HEK293T (cell line): ENCODE measurements at regions not wholly inside any gene's neighbourhood (a gene's known extent, or its start where the extent isn't known, plus 50 kb on each side); places are given as distances from the start of the nearest gene placed in this dataset.

Experiments used
- ARNT ChIP-seq: fragments of 450-650 bp; IDR thresholded peaks from 2 replicates; pipeline ENCODE4 v1.6.1; 2017; ENCODE audit warnings: mild to moderate bottlenecking
- BHLHE40 ChIP-seq: fragments of 450-650 bp; IDR thresholded peaks from 2 replicates; pipeline ENCODE4 v1.6.1; 2016; ENCODE audit warnings: mild to moderate bottlenecking, moderate library complexity, borderline replicate concordance
- CTBP1 ChIP-seq: fragments of 450-650 bp; IDR thresholded peaks from 2 replicates; pipeline ENCODE4 v1.6.1; 2016; ENCODE audit warnings: borderline replicate concordance
- ELF4 ChIP-seq: fragments of 450-650 bp; IDR thresholded peaks from 2 replicates; pipeline ENCODE4 v1.6.1; 2017; ENCODE audit warnings: antibody characterized with exemption
- FOXA1 ChIP-seq: fragments of 450-650 bp; IDR thresholded peaks from 2 replicates; pipeline ENCODE4 v1.6.1; 2016; ENCODE audit warnings: mild to moderate bottlenecking
- FOXK2 ChIP-seq: fragments of 450-650 bp; IDR thresholded peaks from 2 replicates; pipeline ENCODE4 v1.6.1; 2016; ENCODE audit warnings: mild to moderate bottlenecking
- FOXM1 ChIP-seq: fragments of 450-650 bp; IDR thresholded peaks from 2 replicates; pipeline ENCODE4 v1.6.1; 2017; ENCODE audit warnings: mild to moderate bottlenecking, borderline replicate concordance
- LEF1 ChIP-seq: fragments of 450-650 bp; IDR thresholded peaks from 2 replicates; pipeline ENCODE4 v1.6.1; 2017; ENCODE audit warnings: mild to moderate bottlenecking, borderline replicate concordance
- NFRKB ChIP-seq: fragments of 450-650 bp; IDR thresholded peaks from 2 replicates; pipeline ENCODE4 v1.6.1; 2016; ENCODE audit warnings: mild to moderate bottlenecking, moderate library complexity
- SP1 ChIP-seq: fragments of 450-650 bp; IDR thresholded peaks from 2 replicates; pipeline ENCODE4 v1.6.1; 2017
- SUZ12 ChIP-seq: fragments of 450-650 bp; IDR thresholded peaks from 2 replicates; pipeline ENCODE4 v1.6.1; 2016; ENCODE audit warnings: mild to moderate bottlenecking
- TARDBP ChIP-seq: fragments of 450-650 bp; IDR thresholded peaks from 2 replicates; pipeline ENCODE4 v1.6.1; 2016
- ZNF384 ChIP-seq: fragments of 450-650 bp; IDR thresholded peaks from 2 replicates; pipeline ENCODE4 v1.6.1; 2016

GRCh38 chr15:98150536-98150935 is 190.0 kb downstream of the ARRDC4 start:
- no peak for TF ChIP-seq FOXM1
- TF ChIP-seq SP1 = no peak
- TF ChIP-seq ARNT = no peak
- TF ChIP-seq ELF4 = no peak
- TF ChIP-seq FOXK2 = no peak
- no peak for TF ChIP-seq NFRKB
- no peak for TF ChIP-seq ZNF384
- TF ChIP-seq LEF1 = no peak
- no peak for TF ChIP-seq BHLHE40
- no peak for TF ChIP-seq FOXA1
- TF ChIP-seq SUZ12 = no peak
- TF ChIP-seq TARDBP = no peak
- TF ChIP-seq CTBP1 = no peak
